H1 (cell line): ENCODE measurements at regions not wholly inside any gene's neighbourhood (a gene's known extent, or its start where the extent isn't known, plus 50 kb on each side); places are given as distances from the start of the nearest gene placed in this dataset.

Experiments used
- KDM4A ChIP-seq: IDR thresholded peaks from one replicate; pipeline ENCODE4 v1.7.1; 2012; ENCODE audit warnings: low read depth, mild to moderate bottlenecking, moderate library complexity, low read length, inconsistent platforms; ENCODE audit not compliant: severe bottlenecking
- SIRT6 ChIP-seq: IDR thresholded peaks from one replicate; pipeline ENCODE4 v1.7.1; 2012; ENCODE audit warnings: low read length, inconsistent platforms
- SIX5 ChIP-seq: IDR thresholded peaks from 2 replicates; pipeline ENCODE4 v1.6.1; 2011; ENCODE audit warnings: mild to moderate bottlenecking, low read depth, low read length
- TEAD4 ChIP-seq: IDR thresholded peaks from 2 replicates; pipeline ENCODE4 v1.6.1; 2012; ENCODE audit warnings: low read depth, low read length, inconsistent platforms, mixed read lengths

DNA sequence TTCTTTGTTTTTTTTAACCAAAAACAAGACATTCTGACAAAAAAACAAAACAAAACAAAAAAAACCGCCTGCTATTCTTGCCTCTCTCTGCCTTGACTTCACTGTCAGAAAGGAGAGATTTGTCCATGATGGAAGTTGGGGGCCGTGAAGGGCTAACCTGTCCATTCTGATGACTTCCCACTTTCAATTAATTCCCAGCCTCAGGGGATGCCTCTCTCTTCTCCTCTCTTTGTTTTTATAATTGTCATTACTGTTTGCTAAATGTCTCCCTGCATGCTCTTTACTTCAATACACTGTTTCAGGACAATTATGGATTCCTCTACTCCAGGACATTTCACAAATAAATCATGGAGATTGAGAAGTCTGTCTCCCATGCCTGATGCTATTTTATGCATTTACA is 130.5 kb upstream of the CNR1 start (continued):
- no peak for TF ChIP-seq SIX5
- TF ChIP-seq KDM4A: no peak
- no peak for TF ChIP-seq TEAD4
- no peak for TF ChIP-seq SIRT6
